Neural cell (in vitro differentiated cells): ENCODE measurements at regions not wholly inside any gene's neighbourhood (a gene's known extent, or its start where the extent isn't known, plus 50 kb on each side); places are given as distances from the start of the nearest gene placed in this dataset.

Experiments
- EP300 ChIP-seq: fragments of 450-650 bp; conservative IDR thresholded peaks from 2 replicates; pipeline ENCODE4 v1.6.1; 2014; ENCODE audit warnings: antibody characterized with exemption, mild to moderate bottlenecking, moderate library complexity; ENCODE audit not compliant: poor library complexity, severe bottlenecking
- EZH2 ChIP-seq: fragments of 200-600, 300-800 bp; shearing (Covaris generic), sonication (generic); IDR thresholded peaks from 2 replicates; pipeline ENCODE4 v1.6.1; 2014; ENCODE audit warnings: antibody characterized with exemption, low read length, borderline replicate concordance, mild to moderate bottlenecking; ENCODE audit not compliant: insufficient read depth, poor library complexity, severe bottlenecking
- POLR2AphosphoS5 ChIP-seq: IDR thresholded peaks from 2 replicates; pipeline ENCODE4 v1.6.1; 2012
- RAD21 ChIP-seq: fragments of 450-650 bp; conservative IDR thresholded peaks from 2 replicates; pipeline ENCODE4 v1.6.1; 2014; ENCODE audit warnings: antibody characterized with exemption, mild to moderate bottlenecking, moderate library complexity
- TF ChIP-seq, protein P1 (sequence below): fragments of 450-650 bp; IDR thresholded peaks from 2 replicates; pipeline ENCODE4 v1.5.1; 2014; ENCODE audit warnings: antibody characterized with exemption, mild to moderate bottlenecking, moderate library complexity; ENCODE audit not compliant: poor library complexity, severe bottlenecking
- TF ChIP-seq, protein P2 (sequence below): IDR thresholded peaks from 2 replicates; pipeline ENCODE4 v1.6.1; 2012; ENCODE audit warnings: borderline replicate concordance

DNA sequence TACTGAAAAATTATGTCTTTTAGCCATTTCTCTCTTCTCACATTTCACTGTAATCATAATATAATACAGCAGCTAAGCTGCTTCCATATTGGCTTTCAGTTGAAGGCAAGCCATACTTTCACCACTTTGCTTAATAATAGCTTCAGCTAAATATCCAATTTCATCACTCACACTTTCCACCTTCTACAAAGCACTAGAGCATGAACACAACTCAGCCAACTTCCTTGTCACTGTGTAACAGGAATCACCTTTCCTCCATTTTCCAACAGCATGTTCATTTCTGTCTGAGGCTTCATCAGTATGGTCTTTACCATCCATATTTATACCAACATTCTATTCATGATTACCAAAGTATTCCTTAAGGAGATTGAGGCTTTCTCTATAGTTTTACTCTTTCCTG is 219.8 kb upstream of the CTSO start:
- TF ChIP-seq, protein P1, sequence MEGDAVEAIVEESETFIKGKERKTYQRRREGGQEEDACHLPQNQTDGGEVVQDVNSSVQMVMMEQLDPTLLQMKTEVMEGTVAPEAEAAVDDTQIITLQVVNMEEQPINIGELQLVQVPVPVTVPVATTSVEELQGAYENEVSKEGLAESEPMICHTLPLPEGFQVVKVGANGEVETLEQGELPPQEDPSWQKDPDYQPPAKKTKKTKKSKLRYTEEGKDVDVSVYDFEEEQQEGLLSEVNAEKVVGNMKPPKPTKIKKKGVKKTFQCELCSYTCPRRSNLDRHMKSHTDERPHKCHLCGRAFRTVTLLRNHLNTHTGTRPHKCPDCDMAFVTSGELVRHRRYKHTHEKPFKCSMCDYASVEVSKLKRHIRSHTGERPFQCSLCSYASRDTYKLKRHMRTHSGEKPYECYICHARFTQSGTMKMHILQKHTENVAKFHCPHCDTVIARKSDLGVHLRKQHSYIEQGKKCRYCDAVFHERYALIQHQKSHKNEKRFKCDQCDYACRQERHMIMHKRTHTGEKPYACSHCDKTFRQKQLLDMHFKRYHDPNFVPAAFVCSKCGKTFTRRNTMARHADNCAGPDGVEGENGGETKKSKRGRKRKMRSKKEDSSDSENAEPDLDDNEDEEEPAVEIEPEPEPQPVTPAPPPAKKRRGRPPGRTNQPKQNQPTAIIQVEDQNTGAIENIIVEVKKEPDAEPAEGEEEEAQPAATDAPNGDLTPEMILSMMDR = no peak
- TF ChIP-seq EP300 = no peak
- TF ChIP-seq EZH2 = no peak
- TF ChIP-seq POLR2AphosphoS5 = no peak
- no peak for TF ChIP-seq RAD21
- TF ChIP-seq, protein P2, sequence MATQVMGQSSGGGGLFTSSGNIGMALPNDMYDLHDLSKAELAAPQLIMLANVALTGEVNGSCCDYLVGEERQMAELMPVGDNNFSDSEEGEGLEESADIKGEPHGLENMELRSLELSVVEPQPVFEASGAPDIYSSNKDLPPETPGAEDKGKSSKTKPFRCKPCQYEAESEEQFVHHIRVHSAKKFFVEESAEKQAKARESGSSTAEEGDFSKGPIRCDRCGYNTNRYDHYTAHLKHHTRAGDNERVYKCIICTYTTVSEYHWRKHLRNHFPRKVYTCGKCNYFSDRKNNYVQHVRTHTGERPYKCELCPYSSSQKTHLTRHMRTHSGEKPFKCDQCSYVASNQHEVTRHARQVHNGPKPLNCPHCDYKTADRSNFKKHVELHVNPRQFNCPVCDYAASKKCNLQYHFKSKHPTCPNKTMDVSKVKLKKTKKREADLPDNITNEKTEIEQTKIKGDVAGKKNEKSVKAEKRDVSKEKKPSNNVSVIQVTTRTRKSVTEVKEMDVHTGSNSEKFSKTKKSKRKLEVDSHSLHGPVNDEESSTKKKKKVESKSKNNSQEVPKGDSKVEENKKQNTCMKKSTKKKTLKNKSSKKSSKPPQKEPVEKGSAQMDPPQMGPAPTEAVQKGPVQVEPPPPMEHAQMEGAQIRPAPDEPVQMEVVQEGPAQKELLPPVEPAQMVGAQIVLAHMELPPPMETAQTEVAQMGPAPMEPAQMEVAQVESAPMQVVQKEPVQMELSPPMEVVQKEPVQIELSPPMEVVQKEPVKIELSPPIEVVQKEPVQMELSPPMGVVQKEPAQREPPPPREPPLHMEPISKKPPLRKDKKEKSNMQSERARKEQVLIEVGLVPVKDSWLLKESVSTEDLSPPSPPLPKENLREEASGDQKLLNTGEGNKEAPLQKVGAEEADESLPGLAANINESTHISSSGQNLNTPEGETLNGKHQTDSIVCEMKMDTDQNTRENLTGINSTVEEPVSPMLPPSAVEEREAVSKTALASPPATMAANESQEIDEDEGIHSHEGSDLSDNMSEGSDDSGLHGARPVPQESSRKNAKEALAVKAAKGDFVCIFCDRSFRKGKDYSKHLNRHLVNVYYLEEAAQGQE = no peak
